Activated CD4-positive, alpha-beta T cell treated with anti-CD3 and anti-CD28 coated beads, Interleukin-2, amount 50 U/mL, for 24 hours (primary cell): ENCODE measurements at regions not wholly inside any gene's neighbourhood (a gene's known extent, or its start where the extent isn't known, plus 50 kb on each side); places are given as distances from the start of the nearest gene placed in this dataset.

ENCODE experiments used
- DNase-seq, 2 donors: peaks; one replicate each; pipeline ENCODE4 v3.0.0-alpha.2; 2020; ENCODE audit warnings: low read depth in 1 of 2, low spot score in 1 of 2

GRCh38 chr4:28357990-28358389 lies 1497.3 kb downstream of the STIM2 start:
- DNase-seq: no peak

DNA sequence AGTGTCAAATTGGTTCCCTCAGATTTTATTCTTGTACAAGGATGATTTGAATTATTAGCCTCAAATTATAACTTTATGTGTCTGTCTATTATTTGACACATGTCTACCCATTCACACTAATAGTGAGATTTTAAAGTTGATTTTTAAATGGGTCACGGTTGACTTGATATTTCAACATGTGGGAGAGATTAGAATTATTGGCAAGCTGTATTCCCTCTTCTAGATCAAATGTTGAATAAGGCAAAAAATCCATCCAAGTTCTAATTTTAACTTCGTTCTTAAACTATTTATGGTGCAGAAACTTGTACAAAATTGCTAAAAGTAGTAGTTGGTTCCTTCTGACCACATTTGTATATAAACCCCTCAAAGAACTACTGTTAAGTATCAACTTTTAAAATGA lies 1498.0 kb downstream of the STIM2 start:
- no peak for DNase-seq

DNA sequence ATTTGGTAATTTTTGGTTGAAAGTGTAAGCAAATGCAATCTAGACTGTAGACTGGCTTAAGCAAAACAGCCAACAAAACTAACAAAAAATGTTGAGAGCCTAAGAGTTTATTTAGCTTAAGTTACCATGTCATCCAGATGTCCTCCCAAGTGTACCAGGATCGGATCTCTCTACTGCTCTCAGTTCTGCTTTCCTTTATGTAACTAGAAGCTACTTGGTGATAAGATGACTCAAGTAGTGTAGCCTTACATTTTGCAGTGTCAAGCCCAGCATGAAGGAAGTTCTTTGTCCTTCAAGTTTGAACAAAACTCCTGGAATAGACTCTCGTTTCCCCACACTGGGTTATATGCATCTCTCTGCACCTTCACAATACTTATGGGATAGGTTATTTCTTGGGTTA lies 1500.0 kb downstream of the STIM2 start:
- DNase-seq: no peak

DNA sequence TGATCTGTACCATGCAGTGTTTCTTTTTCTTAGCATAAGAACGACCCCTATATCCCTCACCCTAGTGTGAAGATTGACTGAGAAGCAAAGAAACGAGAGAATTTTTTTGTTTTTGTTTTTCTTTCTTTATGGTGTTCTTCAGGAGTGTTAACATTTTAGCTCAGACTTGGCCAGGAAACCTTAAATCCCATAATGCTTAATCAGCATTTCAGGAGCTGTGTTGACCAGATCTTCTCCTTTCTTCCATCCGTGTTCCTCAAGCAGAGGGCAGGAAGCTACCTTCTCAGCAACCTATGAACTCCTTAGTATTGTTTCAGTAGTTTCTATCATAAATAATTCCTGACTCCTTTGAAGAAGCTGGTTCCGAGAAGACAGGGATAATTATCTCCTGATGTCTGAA lies 1501.5 kb downstream of the STIM2 start:
- no peak for DNase-seq

- no peak for DNase-seq
Observed at GRCh38 chr4:28369499-28369898, 1508.9 kb downstream of the STIM2 start.

DNA sequence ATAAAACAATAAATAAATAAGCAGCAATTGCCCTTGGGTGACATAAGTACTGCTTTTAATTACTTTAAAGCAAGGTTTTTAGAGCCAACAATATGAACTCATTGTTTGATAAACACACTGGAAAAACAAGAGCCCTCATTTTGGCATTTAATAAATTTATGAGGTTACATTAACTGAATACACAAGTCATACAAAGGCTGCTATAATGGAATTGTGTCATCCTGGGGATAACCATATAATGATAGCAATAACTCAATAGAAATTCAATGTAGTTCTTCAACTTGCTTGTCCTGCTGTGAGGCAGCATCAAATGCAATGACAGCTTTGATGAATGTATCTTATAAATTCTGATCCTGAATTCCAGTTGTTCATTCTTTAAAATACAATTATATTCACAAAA lies 1512.5 kb downstream of the STIM2 start:
- DNase-seq: no peak

DNA sequence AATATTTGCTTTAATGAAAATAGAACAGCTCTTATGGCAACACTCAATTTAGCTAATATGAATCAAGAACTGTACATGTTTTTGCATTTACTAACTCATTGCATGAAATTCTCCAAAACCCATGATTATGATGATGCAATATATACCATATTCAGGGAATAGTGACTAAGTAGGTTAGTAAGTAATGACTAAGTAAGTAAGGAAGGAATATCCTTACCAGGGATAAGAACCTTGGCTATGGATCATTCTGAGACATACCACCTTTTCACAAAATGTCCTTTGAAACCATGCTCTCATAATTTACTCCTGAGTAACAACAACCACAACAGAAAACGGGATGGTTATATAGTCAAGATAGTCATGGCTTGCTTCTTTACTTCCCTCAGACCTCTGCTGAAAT lies 1513.0 kb downstream of the STIM2 start:
- no peak for DNase-seq

- no peak for DNase-seq
Observed at GRCh38 chr4:28378109-28378830, 1517.6 kb downstream of the STIM2 start.

- DNase-seq: no peak
Observed at GRCh38 chr4:28385801-28386200, 1525.2 kb downstream of the STIM2 start.

DNA sequence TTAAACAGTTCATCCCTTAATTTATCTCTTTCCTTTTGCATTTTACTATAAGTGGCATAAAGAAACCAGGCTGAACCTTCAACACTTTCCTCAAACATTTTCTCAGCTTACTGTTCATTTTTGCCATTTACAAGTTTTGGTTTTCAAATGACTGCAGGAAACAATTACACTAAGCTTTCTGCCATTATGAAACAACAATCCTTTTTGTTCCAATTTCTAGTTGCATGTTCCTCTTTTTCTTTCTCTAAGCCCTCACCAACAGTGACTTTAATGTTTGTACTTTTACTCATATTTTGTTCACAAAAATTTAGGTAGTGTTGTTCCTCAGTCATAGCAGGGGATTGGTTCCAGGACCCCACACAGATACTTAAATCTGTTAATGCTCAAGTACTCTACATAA lies 1526.1 kb downstream of the STIM2 start:
- no peak for DNase-seq

GRCh38 chr4:28388471-28388870 lies 1527.8 kb downstream of the STIM2 start:
- DNase-seq: no peak

DNA sequence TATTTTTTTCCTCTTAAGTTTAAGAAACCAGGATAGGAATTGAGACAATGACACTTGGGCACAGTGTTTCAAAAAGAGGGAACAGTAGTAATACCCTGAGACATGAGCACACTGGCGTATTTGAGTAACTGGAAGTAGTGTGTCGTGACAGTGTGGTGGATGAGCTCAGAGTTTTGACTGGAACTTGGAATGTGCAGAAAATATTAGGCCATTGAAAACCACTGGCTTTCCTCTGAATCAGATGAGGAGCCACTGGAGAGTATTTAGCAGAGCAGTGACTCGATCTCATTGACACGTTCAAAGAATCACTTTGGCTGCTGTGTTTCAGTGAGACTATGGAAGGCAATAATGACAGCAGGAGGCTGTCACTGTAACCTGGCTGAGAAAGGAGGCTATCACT lies 1531.2 kb downstream of the STIM2 start:
- no peak for DNase-seq

DNA sequence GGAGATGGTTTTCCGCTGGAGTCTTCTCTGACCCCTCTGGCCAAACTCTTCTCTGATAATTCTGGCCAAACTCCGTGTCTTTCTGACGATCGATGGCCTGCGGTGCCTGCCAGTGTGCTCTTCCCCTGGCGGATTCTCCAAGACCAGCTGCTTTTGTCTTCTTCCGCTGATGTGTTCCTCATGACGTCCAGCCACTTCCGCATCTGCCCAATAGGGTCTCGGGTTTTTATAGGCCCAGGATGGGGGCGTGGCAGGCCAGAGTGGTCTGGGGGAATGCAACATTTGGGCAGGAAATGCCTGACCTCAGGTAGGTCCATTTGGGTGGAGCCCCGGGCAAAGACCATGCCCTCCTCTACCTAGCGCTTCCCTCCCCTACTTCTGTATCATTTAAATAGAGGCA lies 1542.1 kb downstream of the STIM2 start:
- DNase-seq: no peak

DNA sequence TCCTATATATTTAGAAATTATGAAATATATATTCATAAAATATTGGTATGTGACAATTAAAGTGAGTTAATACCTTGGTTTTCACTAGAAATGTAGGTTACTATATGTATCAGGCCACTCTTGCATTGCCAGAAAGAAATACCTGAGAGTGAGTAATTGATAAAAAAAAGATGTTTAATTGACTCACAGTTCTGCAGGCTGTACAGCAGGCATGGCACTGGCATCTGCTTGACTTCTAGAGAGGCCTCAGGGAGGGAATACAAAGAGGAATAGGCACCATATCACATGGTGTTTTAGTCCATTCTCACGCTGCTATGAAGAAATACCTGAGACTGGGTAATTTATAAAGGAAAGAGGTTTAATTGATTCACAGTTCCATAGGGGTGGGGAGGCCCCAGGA lies 1560.6 kb downstream of the STIM2 start:
- DNase-seq: no peak

GRCh38 chr4:28426251-28426650 lies 1565.6 kb downstream of the STIM2 start:
- DNase-seq: no peak

- no peak for DNase-seq
Observed at GRCh38 chr4:28427306-28428085, 1566.9 kb downstream of the STIM2 start.

- DNase-seq: no peak
Observed at GRCh38 chr4:28432348-28433025, 1571.8 kb downstream of the STIM2 start.

GRCh38 chr4:28435314-28435713 lies 1574.7 kb downstream of the STIM2 start:
- DNase-seq: no peak

DNA sequence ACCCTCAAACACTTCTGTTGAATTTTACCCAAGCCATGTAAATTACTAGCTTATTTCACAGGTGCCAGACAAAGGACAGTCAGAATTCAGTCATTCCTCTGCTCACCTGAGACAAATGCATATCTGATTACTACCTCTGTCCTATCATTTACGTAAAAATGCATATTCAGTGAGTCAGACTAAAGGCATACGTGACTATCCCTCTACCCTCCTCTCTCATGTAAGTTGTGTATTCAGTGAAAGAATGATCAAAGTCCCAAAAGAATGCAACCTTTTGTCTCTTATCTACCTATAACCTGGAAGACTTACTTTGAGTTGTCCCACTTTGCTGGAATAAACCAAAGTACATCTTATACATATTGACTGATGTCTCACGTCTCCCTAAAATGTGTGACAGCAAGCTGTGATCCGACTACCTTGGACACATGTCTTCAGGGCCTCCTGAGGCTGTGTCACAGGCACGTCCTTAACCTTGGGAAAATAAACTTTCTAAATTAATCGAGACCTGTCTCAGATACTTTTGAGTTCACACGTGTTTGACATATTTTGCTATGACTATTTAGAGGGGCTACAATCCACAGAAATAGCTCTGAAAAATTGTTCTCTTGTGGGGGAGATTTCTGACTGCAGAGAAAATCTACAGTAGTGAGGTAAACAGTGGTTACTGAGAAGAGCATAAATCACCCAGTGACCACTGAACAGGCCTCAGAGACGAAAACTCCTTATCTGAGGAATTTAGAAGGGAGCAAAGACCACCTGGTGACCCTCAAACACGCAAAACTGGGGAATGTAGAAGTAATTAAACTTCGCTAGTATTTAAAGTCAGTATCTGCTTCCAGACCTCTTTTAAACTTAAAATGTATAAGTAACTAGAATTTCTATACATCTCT lies 1575.8 kb downstream of the STIM2 start:
- DNase-seq: no peak

GRCh38 chr4:28443371-28443770 lies 1582.7 kb downstream of the STIM2 start:
- DNase-seq: no peak

- DNase-seq: no peak
Observed at GRCh38 chr4:28443801-28444412, 1583.3 kb downstream of the STIM2 start.
